H1 (cell line): ENCODE measurements at regions not wholly inside any gene's neighbourhood (a gene's known extent, or its start where the extent isn't known, plus 50 kb on each side); places are given as distances from the start of the nearest gene placed in this dataset.
A peak's percentile ranks its signal among the peaks of the same experiment; 100 is the strongest.

Source experiments
- CTCF ChIA-PET: fragments of 300-600 bp; sonication (Branson Sonifier 250); formaldehyde crosslinking; loops from one replicate; lab custom pipeline; 2021; ENCODE audit not compliant: partially characterized antibody; lab: Charles Lee
- POLR2A ChIA-PET: fragments of 300-600 bp; sonication (Branson Sonifier 250); formaldehyde crosslinking; loops from one replicate; lab custom pipeline; 2021; ENCODE audit warnings: inconsistent platforms; ENCODE audit not compliant: partially characterized antibody; lab: Charles Lee
- DNase-seq, 2 experiments: peaks; one replicate each; pipeline versions ENCODE4 v3.0.0 to v3.0.0-alpha.2; 2010 to 2022; ENCODE audit warnings: low spot score in 2 of 2, low read depth in 1 of 2, mixed read lengths in 1 of 2
- FAIRE-seq: peaks from 2 replicates; lab custom pipeline; 2011; peaks lifted over from hg19 to GRCh38; lab: Jason Lieb, UNC
- H2AFZ ChIP-seq: 2 replicates; pipeline ENCODE4 v1.8.1; 2012; ENCODE audit warnings: low read length, inconsistent platforms
- H2AK5ac ChIP-seq: 2 replicates; pipeline ENCODE4 v1.6.1; 2013; ENCODE audit warnings: low read depth, low read length
- H2BK120ac ChIP-seq: replicated peaks from 2 replicates; pipeline ENCODE3; 2013; ENCODE audit warnings: low read depth, low read length, inconsistent platforms
- H2BK12ac ChIP-seq: 2 replicates; pipeline ENCODE4 v1.6.1; 2013; ENCODE audit warnings: low read depth, low read length
- H2BK15ac ChIP-seq: 2 replicates; pipeline ENCODE4 v1.6.1; 2013; ENCODE audit warnings: low read length
- H2BK20ac ChIP-seq: 2 replicates; pipeline ENCODE4 v1.6.1; 2013; ENCODE audit warnings: low read length
- H2BK5ac ChIP-seq: 2 replicates; pipeline ENCODE4 v1.6.1; 2013; ENCODE audit warnings: low read depth, low read length
- H3K14ac ChIP-seq: 2 replicates; pipeline ENCODE4 v1.6.1; 2013; ENCODE audit warnings: inconsistent platforms; ENCODE audit not compliant: insufficient read length
- H3K18ac ChIP-seq: 2 replicates; pipeline ENCODE4 v1.6.1; 2013; ENCODE audit warnings: low read length; ENCODE audit errors: extremely low read depth
- H3K23ac ChIP-seq: 2 replicates; pipeline ENCODE4 v1.6.1; 2013; ENCODE audit warnings: inconsistent platforms; ENCODE audit not compliant: insufficient read length
- H3K23me2 ChIP-seq: 2 replicates; pipeline ENCODE4 v1.6.1; 2013; ENCODE audit warnings: low read depth, low read length
- H3K27ac ChIP-seq: 2 replicates; pipeline ENCODE4 v1.6.1; 2011; ENCODE audit warnings: low read depth, low read length, inconsistent platforms
- H3K27me3 ChIP-seq, 4 experiments: replicated peaks in 1 of 4; 1 replicate in 1 of 4; 2 replicates in 3 of 4; pipeline versions ENCODE4 v1.6.1 to v1.8.1; 2011 to 2013; ENCODE audit warnings: low read length in 3 of 4, mild to moderate bottlenecking in 3 of 4, inconsistent platforms in 2 of 4, mixed read lengths in 2 of 4, moderate library complexity in 1 of 4; ENCODE audit not compliant: control insufficient read depth in 3 of 4, insufficient read depth in 3 of 4; ENCODE audit errors: extremely low read depth in 1 of 4
- H3K36me3 ChIP-seq, 4 experiments: 2 replicates each; pipeline versions ENCODE4 v1.6.1 to v1.8.1; 2011 to 2013; ENCODE audit warnings: mild to moderate bottlenecking in 4 of 4, low read length in 3 of 4, moderate library complexity in 2 of 4, control low read depth in 1 of 4, inconsistent platforms in 1 of 4; ENCODE audit not compliant: insufficient read depth in 4 of 4, control insufficient read depth in 2 of 4
- H3K4ac ChIP-seq: replicated peaks from 2 replicates; pipeline ENCODE3; 2013; ENCODE audit warnings: low read length, low read depth, mixed read lengths, inconsistent platforms; ENCODE audit not compliant: insufficient read length
- H3K4me1 ChIP-seq, 4 experiments: replicated peaks in 1 of 4; 1 replicate in 1 of 4; 2 replicates in 3 of 4; pipeline versions ENCODE4 v1.6.1 to v1.8.1; 2011 to 2013; ENCODE audit warnings: low read length in 3 of 4, inconsistent platforms in 2 of 4, mixed read lengths in 1 of 4; ENCODE audit not compliant: insufficient read depth in 4 of 4, control insufficient read depth in 3 of 4
- H3K4me2 ChIP-seq, 2 experiments: 2 replicates each; pipeline versions ENCODE4 v1.6.1 to v1.8.1; 2011 to 2013; ENCODE audit warnings: low read depth in 2 of 2, low read length in 2 of 2, control low read depth in 1 of 2, inconsistent platforms in 1 of 2, mild to moderate bottlenecking in 1 of 2; ENCODE audit not compliant: insufficient read depth in 1 of 2
- H3K4me3 ChIP-seq, 4 experiments: fragments of 200-600, 300-600 bp in 1 of 4; sonication (generic), shearing (Covaris generic), sonication (Bioruptor Twin) in 1 of 4; 2 replicates each; pipeline versions ENCODE4 v1.5.1 to v1.8.1; 2011 to 2016; ENCODE audit warnings: low read length in 4 of 4, low read depth in 3 of 4, control low read depth in 2 of 4, inconsistent platforms in 2 of 4, mild to moderate bottlenecking in 2 of 4, mixed read lengths in 1 of 4, moderate library complexity in 1 of 4; ENCODE audit not compliant: insufficient read depth in 2 of 4; ENCODE audit errors: extremely low read depth in 1 of 4
- H3K56ac ChIP-seq: replicated peaks from 2 replicates; pipeline ENCODE3; 2013; ENCODE audit warnings: low read depth, mild to moderate bottlenecking, mixed read lengths, low read length, inconsistent platforms; ENCODE audit not compliant: insufficient read length
- H3K79me1 ChIP-seq: 2 replicates; pipeline ENCODE4 v1.6.1; 2013; ENCODE audit warnings: low read depth, low read length, control low read depth
- H3K79me2 ChIP-seq, 2 experiments: 2 replicates each; pipeline versions ENCODE4 v1.6.1 to v1.8.1; 2012 to 2013; ENCODE audit warnings: low read length in 2 of 2, mild to moderate bottlenecking in 2 of 2, inconsistent platforms in 1 of 2; ENCODE audit not compliant: insufficient read depth in 2 of 2, control insufficient read depth in 1 of 2
- H3K9ac ChIP-seq, 4 experiments: replicated peaks in 1 of 4; 1 replicate in 1 of 4; 2 replicates in 3 of 4; pipeline versions ENCODE4 v1.6.1 to v1.8.1; 2011 to 2013; ENCODE audit warnings: low read depth in 3 of 4, low read length in 3 of 4, control low read depth in 2 of 4, mild to moderate bottlenecking in 2 of 4, moderate library complexity in 2 of 4, inconsistent platforms in 1 of 4; ENCODE audit errors: extremely low read depth in 1 of 4
- H3K9me3 ChIP-seq, 2 experiments: 2 replicates each; pipeline versions ENCODE4 v1.6.1 to v1.8.1; 2012 to 2013; ENCODE audit warnings: mild to moderate bottlenecking in 2 of 2, moderate library complexity in 2 of 2, control low read depth in 1 of 2, inconsistent platforms in 1 of 2, low read depth in 1 of 2, low read length in 1 of 2, mixed read lengths in 1 of 2; ENCODE audit not compliant: insufficient read depth in 2 of 2
- H4K20me1 ChIP-seq, 2 experiments: replicated peaks in 1 of 2; 2 replicates each; pipeline versions ENCODE3 to v1.8.1; 2011 to 2013; ENCODE audit warnings: inconsistent platforms in 2 of 2, low read length in 2 of 2, mild to moderate bottlenecking in 1 of 2; ENCODE audit not compliant: insufficient read depth in 2 of 2, control insufficient read depth in 1 of 2
- H4K5ac ChIP-seq: 2 replicates; pipeline ENCODE4 v1.6.1; 2013; ENCODE audit warnings: low read length, low read depth, mixed read lengths, inconsistent platforms; ENCODE audit not compliant: insufficient read length
- H4K8ac ChIP-seq: 2 replicates; pipeline ENCODE4 v1.8.0; 2013; ENCODE audit warnings: mild to moderate bottlenecking, moderate library complexity, low read length, inconsistent platforms; ENCODE audit not compliant: insufficient read depth; ENCODE audit errors: extremely low read depth
- H4K91ac ChIP-seq: replicated peaks from 2 replicates; pipeline ENCODE3; 2013; ENCODE audit warnings: low read length, mixed read lengths, inconsistent platforms; ENCODE audit not compliant: insufficient read length
- CHD1 ChIP-seq: IDR thresholded peaks from 2 replicates; pipeline ENCODE4 v1.6.1; 2012; ENCODE audit warnings: low read depth, low read length, improper control_type of control experiment
- CHD2 ChIP-seq: IDR thresholded peaks from 2 replicates; pipeline ENCODE4 v1.6.1; 2012; ENCODE audit warnings: low read length, improper control_type of control experiment
- JUN ChIP-seq: IDR thresholded peaks from 2 replicates; pipeline ENCODE4 v1.6.1; 2011; ENCODE audit warnings: low read depth, mild to moderate bottlenecking, improper control_type of control experiment, low read length
- PHF8 ChIP-seq: fragments of 200-600 bp; sonication (generic); conservative IDR thresholded peaks from 2 replicates; pipeline ENCODE4 v1.7.1; 2012; ENCODE audit warnings: low read depth, mild to moderate bottlenecking, inconsistent platforms, low read length, moderate library complexity
- TAF7 ChIP-seq: optimal IDR thresholded peaks from 2 replicates; pipeline ENCODE3; 2011; ENCODE audit warnings: low read depth, mild to moderate bottlenecking, inconsistent platforms, low read length, moderate library complexity, borderline replicate concordance
- WGBS, 2 experiments: shearing (Covaris generic) in 1 of 2; methylation state at CpG; one replicate each; pipeline versions ENCODE4 v1.1.6 to v1.1.7; 2013 to 2015; ENCODE audit warnings: low lambda C conversion rate in 2 of 2, mixed read lengths in 2 of 2, inconsistent platforms in 1 of 2, low coverage in 1 of 2, missing lambda C conversion rate in 1 of 2; ENCODE audit not compliant: insufficient replicate concordance in 2 of 2, insufficient coverage in 1 of 2, insufficient read length in 1 of 2; ENCODE audit errors: extremely low coverage in 1 of 2, missing lambda C conversion rate in 1 of 2; 5-methylcytosine and 5-hydroxymethylcytosine counted together
- TF ChIP-seq, protein P1 (sequence below): IDR thresholded peaks from 2 replicates; pipeline ENCODE4 v1.6.1; 2012; ENCODE audit warnings: inconsistent platforms
- TF ChIP-seq, protein P2 (sequence below), 3 experiments: IDR thresholded peaks; 1 replicate in 2 of 3; 2 replicates in 1 of 3; pipeline versions ENCODE4 v1.5.1 to v1.6.1; 2011; ENCODE audit warnings: low read length in 3 of 3, mild to moderate bottlenecking in 3 of 3, inconsistent platforms in 2 of 3, low read depth in 1 of 3, moderate library complexity in 1 of 3; ENCODE audit not compliant: insufficient read depth in 1 of 3; ENCODE audit errors: control extremely low read depth in 1 of 3

DNA sequence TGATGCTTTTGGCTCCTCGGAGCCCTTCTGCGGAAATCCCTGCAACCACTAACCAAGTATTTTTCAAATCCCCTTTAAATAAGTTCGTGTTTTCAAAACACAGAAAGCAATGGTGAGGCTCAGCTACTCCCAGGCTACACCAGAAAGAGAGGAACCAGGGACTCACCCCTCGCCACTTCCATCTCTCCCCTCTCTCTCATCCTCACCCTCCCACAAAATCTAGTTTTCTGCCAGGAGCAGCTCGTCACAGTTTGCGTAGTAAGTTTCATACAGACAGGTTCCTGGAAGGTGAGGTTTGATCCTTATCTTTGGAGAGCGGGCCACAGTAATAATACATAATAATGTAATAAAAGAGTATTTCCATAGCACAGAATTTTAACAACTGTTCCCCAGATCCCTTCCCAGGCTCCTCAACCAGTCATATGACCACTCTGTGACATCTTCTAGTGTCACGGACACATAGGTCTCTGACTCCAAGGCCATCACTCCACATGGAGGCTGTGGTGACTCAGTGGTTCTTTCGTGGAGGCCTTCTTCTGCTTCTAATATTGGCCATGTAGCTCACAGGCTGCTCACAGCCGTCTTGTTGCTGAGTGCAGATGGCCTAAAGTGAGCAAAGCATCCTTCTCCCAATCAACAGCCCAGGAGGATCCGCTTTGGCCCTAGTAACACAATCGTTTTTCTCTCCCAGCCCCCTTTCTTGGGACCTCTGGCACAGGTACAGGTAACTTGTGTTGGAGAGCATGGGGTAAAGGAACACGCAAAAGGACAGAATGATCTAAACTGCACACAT lies 295.7 kb downstream of the CDC5L start:
- CTCF ChIA-PET = interaction anchor here (0.6 kb wide), 1 partner anchor 22 kb away, joined by 4 read pairs; no protein-coding TSS in a partner anchor
- no peak for TF ChIP-seq TAF7
- TF ChIP-seq, protein P1, sequence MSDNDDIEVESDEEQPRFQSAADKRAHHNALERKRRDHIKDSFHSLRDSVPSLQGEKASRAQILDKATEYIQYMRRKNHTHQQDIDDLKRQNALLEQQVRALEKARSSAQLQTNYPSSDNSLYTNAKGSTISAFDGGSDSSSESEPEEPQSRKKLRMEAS = no peak
- no peak for TF ChIP-seq CHD2
- TF ChIP-seq, protein P2, sequence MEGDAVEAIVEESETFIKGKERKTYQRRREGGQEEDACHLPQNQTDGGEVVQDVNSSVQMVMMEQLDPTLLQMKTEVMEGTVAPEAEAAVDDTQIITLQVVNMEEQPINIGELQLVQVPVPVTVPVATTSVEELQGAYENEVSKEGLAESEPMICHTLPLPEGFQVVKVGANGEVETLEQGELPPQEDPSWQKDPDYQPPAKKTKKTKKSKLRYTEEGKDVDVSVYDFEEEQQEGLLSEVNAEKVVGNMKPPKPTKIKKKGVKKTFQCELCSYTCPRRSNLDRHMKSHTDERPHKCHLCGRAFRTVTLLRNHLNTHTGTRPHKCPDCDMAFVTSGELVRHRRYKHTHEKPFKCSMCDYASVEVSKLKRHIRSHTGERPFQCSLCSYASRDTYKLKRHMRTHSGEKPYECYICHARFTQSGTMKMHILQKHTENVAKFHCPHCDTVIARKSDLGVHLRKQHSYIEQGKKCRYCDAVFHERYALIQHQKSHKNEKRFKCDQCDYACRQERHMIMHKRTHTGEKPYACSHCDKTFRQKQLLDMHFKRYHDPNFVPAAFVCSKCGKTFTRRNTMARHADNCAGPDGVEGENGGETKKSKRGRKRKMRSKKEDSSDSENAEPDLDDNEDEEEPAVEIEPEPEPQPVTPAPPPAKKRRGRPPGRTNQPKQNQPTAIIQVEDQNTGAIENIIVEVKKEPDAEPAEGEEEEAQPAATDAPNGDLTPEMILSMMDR (IDR thresholded peaks at IDR 0.05; ENCODE audit: control extremely low read depth in 1 of 3, insufficient read depth in 1 of 3, low read depth in 1 of 3, low read length in 3 of 3) = no peak
- TF ChIP-seq CHD1 = no peak
- TF ChIP-seq JUN = no peak
- no peak for TF ChIP-seq PHF8

More for the DNA sequence above, 295.7 kb downstream of the CDC5L start:
- Histone ChIP-seq H3K4ac (no peak overlapping the region), H2BK120ac (no peak overlapping the region), H3K23me2 (no peaks in the 10 kb centered on the region), H3K36me3 (no peaks in the 10 kb centered on the region), H3K4me1 (no peaks in the 10 kb centered on the region), H2AFZ (no peak overlapping the region), H2BK15ac (no peak overlapping the region; the same call in 1 of the 2 replicates), H4K5ac (no peak overlapping the region), H3K27me3 (no peaks in the 10 kb centered on the region), H2BK5ac (no peak overlapping the region), H3K4me2 (no peak overlapping the region), H3K4me3 (no peak overlapping the region), H3K23ac (no peak overlapping the region), H3K56ac (no peak overlapping the region), H3K14ac (no peak overlapping the region), H3K79me1 (no peaks in the 10 kb centered on the region), H2BK20ac (peak overlapping the region; percentile 82; the same call in 1 of the 2 replicates), H3K79me2 (no peaks in the 10 kb centered on the region), H2AK5ac (0 out of 2 replicates have a peak overlapping the region, but pooled peaks have one; percentile 65), H4K91ac (no peak overlapping the region), H3K18ac (no peak overlapping the region), H3K27ac (no peak overlapping the region), H3K9ac (no peak overlapping the region), H3K9me3 (no peaks in the 10 kb centered on the region; a peak in 1 of 4 replicates), H2BK12ac (0 out of 2 replicates have a peak overlapping the region, but pooled peaks have one; percentile 50), H4K8ac (no peak overlapping the region), H4K20me1 (no peaks in the 10 kb centered on the region)
- WGBS, 2 experiments = 90% methylated on average over 12 of the region's 13 CpGs; no CpG with 5 or more reads in 1 of the 2 experiments
- peak in 1 of 2 experiments; percentile 13 for DNase-seq
- FAIRE-seq = no peak
- POLR2A ChIA-PET = no interaction called here
